Lower leg skin (tissue), 4 donors: ENCODE measurements at regions not wholly inside any gene's neighbourhood (a gene's known extent, or its start where the extent isn't known, plus 50 kb on each side); places are given as distances from the start of the nearest gene placed in this dataset.

ENCODE experiments used
- DNase-seq, 2 donors: peaks; one replicate each; pipeline ENCODE4 v3.0.0-alpha.2; 2019; ENCODE audit warnings: low spot score in 2 of 2
- H3K4me3 ChIP-seq: fragments of 200-600 bp; sonication (generic); 2 replicates; pipeline ENCODE4 v1.5.1; 2017; ENCODE audit warnings: mild to moderate bottlenecking, low read depth; ENCODE audit not compliant: poor library complexity, severe bottlenecking
- CTCF ChIP-seq, 3 donors: fragments of 450-650 bp; IDR thresholded peaks; one replicate each; pipeline ENCODE4 v1.5.1; 2016; ENCODE audit warnings: antibody characterized with exemption in 3 of 3, mild to moderate bottlenecking in 3 of 3, moderate library complexity in 2 of 3
- POLR2A ChIP-seq, 2 donors: fragments of 450-650 bp; IDR thresholded peaks; one replicate each; pipeline ENCODE4 v1.6.1; 2016 to 2017; ENCODE audit warnings: antibody characterized with exemption in 2 of 2, mild to moderate bottlenecking in 1 of 2, moderate library complexity in 1 of 2
- WGBS, 2 donors: methylation state at CpG; one replicate each; pipeline ENCODE4 v1.1.5; 2018; 5-methylcytosine and 5-hydroxymethylcytosine counted together
- intact Hi-C: fragments of 100-400 bp; cut with DNase I; formaldehyde crosslinking; loops from one replicate; pipeline ENCODE4 v1.15.0; 2023; ENCODE audit warnings: low total_unique reads

- intact Hi-C loops: no loop called here
- H3K4me3 ChIP-seq: no peak overlapping the region
- no peak for DNase-seq
- TF ChIP-seq CTCF (IDR thresholded peaks at IDR 0.05) (no peak), POLR2A (IDR thresholded peaks at IDR 0.05) (no peak)
Measured at GRCh38 chr10:64449603-64450002, 928.4 kb downstream of the REEP3 start.

GRCh38 chr10:64450312-64450711 lies 929.1 kb downstream of the REEP3 start:
- TF ChIP-seq POLR2A (IDR thresholded peaks at IDR 0.05) (no peak), CTCF (IDR thresholded peaks at IDR 0.05) (no peak)
- intact Hi-C loops: no loop called here
- DNase-seq: no peak
- no peak overlapping the region for H3K4me3 ChIP-seq
- WGBS, 2 donors: 70 to 86% methylated on average over 1 of the region's 1 CpG

GRCh38 chr10:64454962-64455361 lies 933.8 kb downstream of the REEP3 start:
- DNase-seq: no peak
- TF ChIP-seq CTCF (IDR thresholded peaks at IDR 0.05) (no peak), POLR2A (IDR thresholded peaks at IDR 0.05) (no peak)
- 90 to 91% methylated on average over 1 of the region's 1 CpG for WGBS, 2 donors
- intact Hi-C loops: no loop called here
- H3K4me3 ChIP-seq: no peak overlapping the region

- TF ChIP-seq POLR2A (IDR thresholded peaks at IDR 0.05): no peak
- TF ChIP-seq CTCF (IDR thresholded peaks at IDR 0.05): no peak
- WGBS, 2 donors: 64 to 66% methylated on average over 1 of the region's 1 CpG
- DNase-seq: no peak
- H3K4me3 ChIP-seq: no peak overlapping the region
- intact Hi-C loops: no loop called here
Measured at GRCh38 chr10:64458306-64458705, 937.1 kb downstream of the REEP3 start.

- TF ChIP-seq POLR2A (IDR thresholded peaks at IDR 0.05) (no peak), CTCF (IDR thresholded peaks at IDR 0.05) (no peak)
- no peak overlapping the region for H3K4me3 ChIP-seq
- 55 to 57% methylated on average over 1 of the region's 1 CpG for WGBS, 2 donors
- intact Hi-C loops: no loop called here
- DNase-seq: no peak
Measured at GRCh38 chr10:64463406-64463805, 942.2 kb downstream of the REEP3 start.

GRCh38 chr10:64465653-64466052 lies 944.5 kb downstream of the REEP3 start:
- WGBS, 2 donors: 58 to 61% methylated on average over 2 of the region's 2 CpGs
- intact Hi-C loops: no loop called here
- no peak for DNase-seq
- TF ChIP-seq CTCF (IDR thresholded peaks at IDR 0.05): no peak
- TF ChIP-seq POLR2A (IDR thresholded peaks at IDR 0.05): no peak
- no peak overlapping the region for H3K4me3 ChIP-seq
